ENCODE measurements at regions not wholly inside any gene's neighbourhood (a gene's known extent, or its start where the extent isn't known, plus 50 kb on each side); places are given as distances from the start of the nearest gene placed in this dataset.

GRCh38 chr2:186431306-186431705, 54.8 kb upstream of the ZC3H15 start:
- ChIA-PET CTCF (no interaction called here), POLR2A (no interaction called here)
- Histone ChIP-seq H2AFZ (ENCODE audit: insufficient read depth, low read depth, low read length, poor library complexity, severe bottlenecking) (no peak overlapping the region), H3K4me3 (ENCODE audit: control extremely low read depth in 1 of 5, extremely low read depth in 1 of 5, insufficient read depth in 1 of 5, low read depth in 2 of 5, low read length in 4 of 5) (no peak overlapping the region), H3K9ac (ENCODE audit: low read length) (no peak overlapping the region), H3K4me2 (replicated peaks; ENCODE audit: low read depth, low read length, poor library complexity, severe bottlenecking) (no peak overlapping the region), H3K9me3 (ENCODE audit: control extremely low read depth in 1 of 3, control insufficient read depth in 2 of 3, insufficient read depth in 1 of 3, low read length in 2 of 3) (peaks cover 0 to 4% (median 0%) of the 10 kb centered on the region in 3 donors), H3K36me3 (replicated peaks in 1 of 2; ENCODE audit: control extremely low read depth in 1 of 2, control insufficient read depth in 1 of 2, extremely low read depth in 1 of 2, insufficient read depth in 2 of 2, low read length in 1 of 2) (peaks cover 0 to 10% of the 10 kb centered on the region in 2 experiments), H4K20me1 (ENCODE audit: control insufficient read depth, insufficient read depth, low read length, poor library complexity, severe bottlenecking) (no peaks in the 10 kb centered on the region), H3K79me2 (ENCODE audit: control insufficient read depth, insufficient read depth, low read length) (no peaks in the 10 kb centered on the region), H3K27me3 (replicated peaks in 1 of 4; ENCODE audit: control extremely low read depth in 1 of 4, control insufficient read depth in 3 of 4, insufficient read depth in 4 of 4, low read length in 3 of 4) (no peaks in the 10 kb centered on the region), H3K4me1 (ENCODE audit: control insufficient read depth in 2 of 2, insufficient read depth in 2 of 2, low read length in 2 of 2) (peaks cover 7% of the 10 kb centered on the region in 2 donors), H3K27ac (ENCODE audit: low read length in 2 of 2) (no peak overlapping the region)
- Mint-ChIP-seq H3K27ac (no peak overlapping the region), H3K4me1 (peaks cover 10% of the 10 kb centered on the region), H3K27me3 (no peaks in the 10 kb centered on the region), H3K9me3 (ENCODE audit: insufficient read depth) (no peaks in the 10 kb centered on the region), H3K4me3 (no peak overlapping the region)
- TF ChIP-seq CTCF (IDR thresholded peaks at IDR 0.05) = no peak
- TF ChIP-seq EZH2 (IDR thresholded peaks at IDR 0.05; ENCODE audit: borderline replicate concordance, insufficient read depth, low read depth, low read length, poor library complexity, severe bottlenecking) = no peak
- 100% methylated on average over 6 of the region's 6 CpGs for WGBS (ENCODE audit: insufficient coverage)
- no peak for DNase-seq
- no peak for ATAC-seq (ENCODE audit: low read depth)
- intact Hi-C loops (cut with micrococcal nuclease) = no loop called here

GRCh38 chr2:186433040-186433439, 53.0 kb upstream of the ZC3H15 start:
- POLR2A ChIA-PET = no interaction called here
- WGBS (ENCODE audit: insufficient coverage) = 99% methylated on average over 6 of the region's 6 CpGs

More at GRCh38 chr2:186433040-186433439, 53.0 kb upstream of the ZC3H15 start:
- intact Hi-C loops (cut with micrococcal nuclease) = no loop called here
- peaks cover 0 to 17% of the 10 kb centered on the region in 2 experiments for H3K36me3 ChIP-seq (replicated peaks in 1 of 2; ENCODE audit: control extremely low read depth in 1 of 2, control insufficient read depth in 1 of 2, extremely low read depth in 1 of 2, insufficient read depth in 2 of 2, low read length in 1 of 2)
- no peaks in the 10 kb centered on the region for H4K20me1 ChIP-seq (ENCODE audit: control insufficient read depth, insufficient read depth, low read length, poor library complexity, severe bottlenecking)
- H3K27ac ChIP-seq (ENCODE audit: low read length in 2 of 2) = no peak overlapping the region
- no peak overlapping the region for H3K4me3 Mint-ChIP-seq
- H3K9me3 ChIP-seq (ENCODE audit: control extremely low read depth in 1 of 3, control insufficient read depth in 2 of 3, insufficient read depth in 1 of 3, low read length in 2 of 3) = peaks cover 0 to 22% (median 6%) of the 10 kb centered on the region in 3 donors
- no peaks in the 10 kb centered on the region for H3K27me3 ChIP-seq (replicated peaks in 1 of 4; ENCODE audit: control extremely low read depth in 1 of 4, control insufficient read depth in 3 of 4, insufficient read depth in 4 of 4, low read length in 3 of 4)
- no peaks in the 10 kb centered on the region for H3K79me2 ChIP-seq (ENCODE audit: control insufficient read depth, insufficient read depth, low read length)
- DNase-seq (no peak), ATAC-seq (ENCODE audit: low read depth) (no peak)
- H3K4me3 ChIP-seq (ENCODE audit: control extremely low read depth in 1 of 5, extremely low read depth in 1 of 5, insufficient read depth in 1 of 5, low read depth in 2 of 5, low read length in 4 of 5) = no peak overlapping the region
- no peak overlapping the region for H3K27ac Mint-ChIP-seq
- H2AFZ ChIP-seq (ENCODE audit: insufficient read depth, low read depth, low read length, poor library complexity, severe bottlenecking) = no peak overlapping the region
- H3K27me3 Mint-ChIP-seq = no peaks in the 10 kb centered on the region
- H3K4me1 ChIP-seq (ENCODE audit: control insufficient read depth in 2 of 2, insufficient read depth in 2 of 2, low read length in 2 of 2) = no peaks in the 10 kb centered on the region
- H3K9ac ChIP-seq (ENCODE audit: low read length) = no peak overlapping the region
- CTCF ChIA-PET = no interaction called here
- no peaks in the 10 kb centered on the region for H3K4me1 Mint-ChIP-seq
- TF ChIP-seq EZH2 (IDR thresholded peaks at IDR 0.05; ENCODE audit: borderline replicate concordance, insufficient read depth, low read depth, low read length, poor library complexity, severe bottlenecking) (no peak), CTCF (IDR thresholded peaks at IDR 0.05) (no peak)
- H3K9me3 Mint-ChIP-seq (ENCODE audit: insufficient read depth) = peaks cover 5% of the 10 kb centered on the region
- H3K4me2 ChIP-seq (replicated peaks; ENCODE audit: low read depth, low read length, poor library complexity, severe bottlenecking) = no peak overlapping the region
